Keratinocyte (primary cell): ENCODE measurements at regions not wholly inside any gene's neighbourhood (a gene's known extent, or its start where the extent isn't known, plus 50 kb on each side); places are given as distances from the start of the nearest gene placed in this dataset.
A peak's percentile ranks its signal among the peaks of the same experiment; 100 is the strongest.

ENCODE experiments used
- DNase-seq: peaks from one replicate; pipeline ENCODE4 v3.0.0-alpha.2; 2011; ENCODE audit warnings: low read depth, missing footprints, low spot score
- FAIRE-seq: peaks from 2 replicates; lab custom pipeline; 2011; peaks lifted over from hg19 to GRCh38; lab: Jason Lieb, UNC
- H2AFZ ChIP-seq: 2 replicates; pipeline ENCODE4 v1.6.0; 2012; ENCODE audit warnings: low read length, control low read depth, inconsistent platforms; ENCODE audit not compliant: control insufficient read depth
- H3K27ac ChIP-seq: 2 replicates; pipeline ENCODE4 v1.5.1; 2011; ENCODE audit warnings: low read length; ENCODE audit not compliant: control insufficient read depth, insufficient read depth
- H3K27me3 ChIP-seq: 3 replicates; pipeline ENCODE4 v1.6.0; 2011; ENCODE audit warnings: low read length; ENCODE audit not compliant: control insufficient read depth, insufficient read depth; ENCODE audit errors: extremely low read depth
- H3K36me3 ChIP-seq, 2 experiments: 2 replicates in 1 of 2; 3 replicates in 1 of 2; pipeline ENCODE4 v1.5.1; 2011; ENCODE audit warnings: low read length in 2 of 2, mild to moderate bottlenecking in 1 of 2; ENCODE audit not compliant: control insufficient read depth in 2 of 2, insufficient read depth in 2 of 2; ENCODE audit errors: extremely low read depth in 1 of 2
- H3K4me1 ChIP-seq: 3 replicates; pipeline ENCODE4 v1.5.1; 2011; ENCODE audit warnings: low read length; ENCODE audit not compliant: control insufficient read depth, insufficient read depth; ENCODE audit errors: extremely low read depth
- H3K4me2 ChIP-seq: 3 replicates; pipeline ENCODE4 v1.6.0; 2011; ENCODE audit warnings: low read depth, low read length; ENCODE audit not compliant: control insufficient read depth, insufficient read depth; ENCODE audit errors: extremely low read depth
- H3K4me3 ChIP-seq, 3 experiments: fragments of 200-600 bp in 1 of 3; sonication (generic) in 1 of 3; 2 replicates in 2 of 3; 3 replicates in 1 of 3; pipeline ENCODE4 v1.5.1; 2011 to 2016; ENCODE audit warnings: low read length in 3 of 3, mild to moderate bottlenecking in 3 of 3, control low read depth in 2 of 3, inconsistent platforms in 1 of 3, low read depth in 1 of 3, mixed read lengths in 1 of 3, mixed run types in 1 of 3, moderate library complexity in 1 of 3; ENCODE audit not compliant: control insufficient read depth in 2 of 3, insufficient read depth in 2 of 3; ENCODE audit errors: extremely low read depth in 1 of 3
- H3K79me2 ChIP-seq: 2 replicates; pipeline ENCODE4 v1.6.0; 2012; ENCODE audit warnings: low read length; ENCODE audit not compliant: control insufficient read depth, insufficient read depth
- H3K9ac ChIP-seq: 3 replicates; pipeline ENCODE4 v1.6.0; 2011; ENCODE audit warnings: low read length; ENCODE audit not compliant: control insufficient read depth, insufficient read depth; ENCODE audit errors: extremely low read depth
- H3K9me1 ChIP-seq: 3 replicates; pipeline ENCODE4 v1.6.0; 2011; ENCODE audit warnings: low read length; ENCODE audit not compliant: control insufficient read depth, insufficient read depth; ENCODE audit errors: extremely low read depth
- H3K9me3 ChIP-seq: 2 replicates; pipeline ENCODE4 v1.5.1; 2012; ENCODE audit warnings: low read depth, low read length; ENCODE audit not compliant: control insufficient read depth
- H4K20me1 ChIP-seq: 3 replicates; pipeline ENCODE4 v1.6.0; 2011; ENCODE audit warnings: low read length; ENCODE audit not compliant: control insufficient read depth, insufficient read depth; ENCODE audit errors: extremely low read depth
- EZH2 ChIP-seq: IDR thresholded peaks from one replicate; pipeline ENCODE4 v1.6.1; 2012; ENCODE audit warnings: inconsistent platforms, mild to moderate bottlenecking, low read length, moderate library complexity
- dilution Hi-C: fragments of 300-500 bp; cut with MboI; formaldehyde crosslinking; loops from one replicate; pipeline ENCODE4 v1.7.0; 2020; ENCODE audit warnings: low sequenced_read_pairs; ENCODE audit not compliant: extremely low pct_ligation_motif_present
- TF ChIP-seq, protein P1 (sequence below), 3 experiments: IDR thresholded peaks in 1 of 3; conservative IDR thresholded peaks in 1 of 3; optimal IDR thresholded peaks in 1 of 3; 2 replicates in 2 of 3; 3 replicates in 1 of 3; pipeline versions ENCODE3 to v1.5.1; 2011; ENCODE audit warnings: low read length in 3 of 3, mild to moderate bottlenecking in 3 of 3, moderate library complexity in 2 of 3, control low read depth in 1 of 3, inconsistent platforms in 1 of 3; ENCODE audit not compliant: insufficient read depth in 2 of 3; ENCODE audit errors: extremely low read depth in 1 of 3

DNA sequence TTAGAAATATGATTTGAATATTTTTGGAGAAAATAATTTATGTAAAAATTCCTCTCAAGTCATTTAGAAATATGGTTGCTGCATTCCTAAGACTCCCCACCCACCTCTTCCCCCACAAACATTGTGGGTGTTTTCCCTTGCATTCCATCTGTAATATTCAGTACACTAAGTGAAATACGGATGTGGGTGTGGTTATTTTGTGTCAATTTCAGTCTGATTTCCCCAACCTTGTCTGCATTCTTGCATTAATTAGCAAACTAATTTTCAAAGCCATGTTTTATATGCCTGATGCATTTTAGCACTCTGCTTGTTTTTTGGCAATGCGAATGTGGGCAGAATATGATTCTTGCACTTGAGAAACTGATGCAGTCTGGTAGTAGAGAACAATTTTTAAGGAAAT lies 408.3 kb upstream of the RGMA start:
- H3K4me3 ChIP-seq, result peak overlapping the region in 2 of 3 experiments; percentile 17 to 32
- H3K9ac ChIP-seq, result no peak overlapping the region
- dilution Hi-C loops, result no loop called here
- peak overlapping the region; percentile 79 for H3K4me2 ChIP-seq
- no peak overlapping the region for H2AFZ ChIP-seq
- H3K79me2 ChIP-seq, result no peaks in the 10 kb centered on the region
- peak; percentile 29 for FAIRE-seq
- H3K4me1 ChIP-seq, result peaks cover 30% of the 10 kb centered on the region
- H3K27me3 ChIP-seq, result no peaks in the 10 kb centered on the region
- no peaks in the 10 kb centered on the region for H3K36me3 ChIP-seq
- no peaks in the 10 kb centered on the region for H4K20me1 ChIP-seq
- H3K9me3 ChIP-seq, result no peaks in the 10 kb centered on the region
- no peak for TF ChIP-seq EZH2
- TF ChIP-seq, protein P1, sequence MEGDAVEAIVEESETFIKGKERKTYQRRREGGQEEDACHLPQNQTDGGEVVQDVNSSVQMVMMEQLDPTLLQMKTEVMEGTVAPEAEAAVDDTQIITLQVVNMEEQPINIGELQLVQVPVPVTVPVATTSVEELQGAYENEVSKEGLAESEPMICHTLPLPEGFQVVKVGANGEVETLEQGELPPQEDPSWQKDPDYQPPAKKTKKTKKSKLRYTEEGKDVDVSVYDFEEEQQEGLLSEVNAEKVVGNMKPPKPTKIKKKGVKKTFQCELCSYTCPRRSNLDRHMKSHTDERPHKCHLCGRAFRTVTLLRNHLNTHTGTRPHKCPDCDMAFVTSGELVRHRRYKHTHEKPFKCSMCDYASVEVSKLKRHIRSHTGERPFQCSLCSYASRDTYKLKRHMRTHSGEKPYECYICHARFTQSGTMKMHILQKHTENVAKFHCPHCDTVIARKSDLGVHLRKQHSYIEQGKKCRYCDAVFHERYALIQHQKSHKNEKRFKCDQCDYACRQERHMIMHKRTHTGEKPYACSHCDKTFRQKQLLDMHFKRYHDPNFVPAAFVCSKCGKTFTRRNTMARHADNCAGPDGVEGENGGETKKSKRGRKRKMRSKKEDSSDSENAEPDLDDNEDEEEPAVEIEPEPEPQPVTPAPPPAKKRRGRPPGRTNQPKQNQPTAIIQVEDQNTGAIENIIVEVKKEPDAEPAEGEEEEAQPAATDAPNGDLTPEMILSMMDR (optimal IDR thresholded peaks at IDR 0.05 in 1 of 3, IDR thresholded peaks at IDR 0.05 in 1 of 3, conservative IDR thresholded peaks at IDR 0.05 in 1 of 3; ENCODE audit: extremely low read depth in 1 of 3, insufficient read depth in 2 of 3, low read length in 3 of 3), result no peak
- H3K9me1 ChIP-seq, result no peaks in the 10 kb centered on the region
- H3K27ac ChIP-seq, result peak overlapping the region; percentile 65
- peak; percentile 50 for DNase-seq

DNA sequence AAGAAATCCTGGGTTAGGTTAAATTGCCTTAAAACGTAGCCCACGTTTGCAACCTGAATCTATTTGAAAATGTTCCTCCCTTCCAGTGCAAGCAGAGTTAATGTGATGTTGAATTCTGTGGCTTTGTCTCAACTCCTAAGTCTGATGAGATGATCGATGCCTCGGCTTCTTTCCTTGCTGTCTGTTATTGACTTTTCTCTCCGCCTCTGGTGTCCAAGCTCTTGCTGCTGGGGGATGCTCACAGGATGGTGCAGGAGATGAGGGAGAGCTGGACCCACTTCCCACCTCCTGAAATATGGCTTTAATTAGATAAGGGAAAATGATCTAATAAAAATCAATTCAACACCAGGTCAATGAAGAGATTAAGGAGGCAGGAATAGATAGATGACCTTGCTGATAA lies 407.9 kb upstream of the RGMA start:
- Histone ChIP-seq H3K27ac (peak overlapping the region; percentile 65), H4K20me1 (no peaks in the 10 kb centered on the region), H3K9me1 (no peaks in the 10 kb centered on the region), H2AFZ (peak overlapping the region; percentile 12), H3K79me2 (no peaks in the 10 kb centered on the region), H3K27me3 (no peaks in the 10 kb centered on the region), H3K4me1 (peaks cover 30% of the 10 kb centered on the region), H3K36me3 (no peaks in the 10 kb centered on the region), H3K4me3 (peak overlapping the region in 2 of 3 experiments; percentile 17 to 32), H3K9ac (peak overlapping the region; percentile 49), H3K9me3 (no peaks in the 10 kb centered on the region), H3K4me2 (peak overlapping the region; percentile 79)
- FAIRE-seq (no peak), DNase-seq (no peak)
- dilution Hi-C loops, result no loop called here
- no peak for TF ChIP-seq EZH2
- TF ChIP-seq, protein P1 (optimal IDR thresholded peaks at IDR 0.05 in 1 of 3, IDR thresholded peaks at IDR 0.05 in 1 of 3, conservative IDR thresholded peaks at IDR 0.05 in 1 of 3; ENCODE audit: extremely low read depth in 1 of 3, insufficient read depth in 2 of 3, low read length in 3 of 3), result no peak
